NCI-H526 (cell line): ENCODE measurements at regions not wholly inside any gene's neighbourhood (a gene's known extent, or its start where the extent isn't known, plus 50 kb on each side); places are given as distances from the start of the nearest gene placed in this dataset.
"Not testable (repeated sequence)": the region's sequence is repeated elsewhere in the genome, so short reads cannot be mapped to it uniquely, and the experiment has no call there.

ENCODE experiments used
- DNase-seq, 2 experiments: peaks; one replicate each; lab custom pipeline; 2025; lab: John Stamatoyannopoulos, UW

- not testable (repeated sequence) for DNase-seq
Measured at GRCh38 chr2:111503844-111504570, 380.0 kb downstream of the ANAPC1 start.

- DNase-seq: not testable (repeated sequence)
Measured at GRCh38 chr2:111504571-111504942, 379.4 kb downstream of the ANAPC1 start.

GRCh38 chr2:111505267-111505666 is 378.7 kb downstream of the ANAPC1 start:
- DNase-seq: not testable (repeated sequence)

GRCh38 chr2:111506936-111507335 is 377.1 kb downstream of the ANAPC1 start:
- not testable (repeated sequence) for DNase-seq

GRCh38 chr2:111509225-111509869 is 374.6 kb downstream of the ANAPC1 start:
- DNase-seq: not testable (repeated sequence)

GRCh38 chr2:111510384-111510783 is 373.6 kb downstream of the ANAPC1 start:
- not testable (repeated sequence) for DNase-seq

GRCh38 chr2:111511062-111511461 is 372.9 kb downstream of the ANAPC1 start:
- not testable (repeated sequence) for DNase-seq

- DNase-seq: not testable (repeated sequence)
Measured at GRCh38 chr2:111512378-111512777, 371.6 kb downstream of the ANAPC1 start.

- not testable (repeated sequence) for DNase-seq
Measured at GRCh38 chr2:111514138-111514537, 369.9 kb downstream of the ANAPC1 start.

GRCh38 chr2:111517050-111517720 is 366.8 kb downstream of the ANAPC1 start:
- not testable (repeated sequence) for DNase-seq

GRCh38 chr2:111517721-111518053 is 366.3 kb downstream of the ANAPC1 start:
- DNase-seq: not testable (repeated sequence)

- no peak for DNase-seq
Measured at GRCh38 chr2:111519071-111519470, 364.9 kb downstream of the ANAPC1 start.

- DNase-seq: no peak
Measured at GRCh38 chr2:111522231-111522768, 361.7 kb downstream of the ANAPC1 start.

GRCh38 chr2:111523009-111523408 is 361.0 kb downstream of the ANAPC1 start:
- DNase-seq: no peak

- DNase-seq: not testable (repeated sequence)
Measured at GRCh38 chr2:111525026-111525425, 359.0 kb downstream of the ANAPC1 start.

GRCh38 chr2:111526041-111526639 is 357.9 kb downstream of the ANAPC1 start:
- DNase-seq: not testable (repeated sequence)

- DNase-seq: peak in 1 of 2 experiments; percentile 22
Measured at GRCh38 chr2:111527707-111528400, 356.1 kb downstream of the ANAPC1 start.

- peak in 1 of 2 experiments; percentile 20 for DNase-seq
Measured at GRCh38 chr2:111529022-111529421, 355.0 kb downstream of the ANAPC1 start.

- not testable (repeated sequence) for DNase-seq
Measured at GRCh38 chr2:111530239-111530965, 353.6 kb downstream of the ANAPC1 start.

- not testable (repeated sequence) for DNase-seq
Measured at GRCh38 chr2:111532682-111533556, 351.1 kb downstream of the ANAPC1 start.
